ENCODE measurements at regions not wholly inside any gene's neighbourhood (a gene's known extent, or its start where the extent isn't known, plus 50 kb on each side); places are given as distances from the start of the nearest gene placed in this dataset.

DNA sequence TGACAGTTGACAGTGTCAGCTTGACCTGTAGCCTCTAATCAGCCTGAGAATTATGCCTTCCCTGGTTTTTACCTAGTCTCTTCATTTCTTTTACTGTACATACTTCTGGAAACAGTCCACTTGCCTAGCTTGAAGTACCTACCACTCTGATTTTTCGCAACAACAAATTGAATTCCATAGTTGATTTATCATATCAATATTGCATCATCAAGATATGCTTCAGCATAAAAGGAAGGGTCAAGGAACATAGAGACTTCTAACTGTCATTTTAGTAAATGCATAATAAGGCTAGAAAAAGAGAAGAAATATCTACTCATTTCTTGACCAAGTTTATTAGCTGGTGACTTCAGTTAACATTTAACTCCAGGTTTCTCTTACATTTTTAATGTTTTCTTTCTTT, 174.2 kb upstream of the FAR2 start:
- Mint-ChIP-seq H3K27ac (no peak overlapping the region), H3K9me3 (no peaks in the 10 kb centered on the region), H3K4me3 (no peak overlapping the region), H3K27me3 (ENCODE audit: insufficient read depth, low read depth) (peaks cover 2% of the 10 kb centered on the region), H3K36me3 (no peaks in the 10 kb centered on the region), H3K4me1 (no peaks in the 10 kb centered on the region)
- no peaks in the 10 kb centered on the region for H3K4me1 ChIP-seq
- H3K36me3 ChIP-seq = no peaks in the 10 kb centered on the region
- no peak overlapping the region for H3K27ac ChIP-seq
- no peaks in the 10 kb centered on the region for H4K20me1 ChIP-seq (ENCODE audit: low read depth)
- H3K4me2 ChIP-seq = no peak overlapping the region
- H3K4me3 ChIP-seq = no peak overlapping the region
- no peaks in the 10 kb centered on the region for H3K27me3 ChIP-seq
- TF ChIP-seq EZH2phosphoT487 (IDR thresholded peaks at IDR 0.05) (no peak), EZH2 (IDR thresholded peaks at IDR 0.05) (no peak)
- TF ChIP-seq, protein P1, sequence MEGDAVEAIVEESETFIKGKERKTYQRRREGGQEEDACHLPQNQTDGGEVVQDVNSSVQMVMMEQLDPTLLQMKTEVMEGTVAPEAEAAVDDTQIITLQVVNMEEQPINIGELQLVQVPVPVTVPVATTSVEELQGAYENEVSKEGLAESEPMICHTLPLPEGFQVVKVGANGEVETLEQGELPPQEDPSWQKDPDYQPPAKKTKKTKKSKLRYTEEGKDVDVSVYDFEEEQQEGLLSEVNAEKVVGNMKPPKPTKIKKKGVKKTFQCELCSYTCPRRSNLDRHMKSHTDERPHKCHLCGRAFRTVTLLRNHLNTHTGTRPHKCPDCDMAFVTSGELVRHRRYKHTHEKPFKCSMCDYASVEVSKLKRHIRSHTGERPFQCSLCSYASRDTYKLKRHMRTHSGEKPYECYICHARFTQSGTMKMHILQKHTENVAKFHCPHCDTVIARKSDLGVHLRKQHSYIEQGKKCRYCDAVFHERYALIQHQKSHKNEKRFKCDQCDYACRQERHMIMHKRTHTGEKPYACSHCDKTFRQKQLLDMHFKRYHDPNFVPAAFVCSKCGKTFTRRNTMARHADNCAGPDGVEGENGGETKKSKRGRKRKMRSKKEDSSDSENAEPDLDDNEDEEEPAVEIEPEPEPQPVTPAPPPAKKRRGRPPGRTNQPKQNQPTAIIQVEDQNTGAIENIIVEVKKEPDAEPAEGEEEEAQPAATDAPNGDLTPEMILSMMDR (IDR thresholded peaks at IDR 0.05) = no peak
- no peaks in the 10 kb centered on the region for H3K9me3 ChIP-seq (ENCODE audit: low read depth)
- DNase-seq (ENCODE audit: low spot score) = no peak
- H3F3A ChIP-seq (ENCODE audit: low read depth) = no peaks in the 10 kb centered on the region
- no peaks in the 10 kb centered on the region for H3K79me2 ChIP-seq (ENCODE audit: low read depth)
- no peak overlapping the region for H3K9ac ChIP-seq
- H2AFZ ChIP-seq (replicated peaks) = no peak overlapping the region

DNA sequence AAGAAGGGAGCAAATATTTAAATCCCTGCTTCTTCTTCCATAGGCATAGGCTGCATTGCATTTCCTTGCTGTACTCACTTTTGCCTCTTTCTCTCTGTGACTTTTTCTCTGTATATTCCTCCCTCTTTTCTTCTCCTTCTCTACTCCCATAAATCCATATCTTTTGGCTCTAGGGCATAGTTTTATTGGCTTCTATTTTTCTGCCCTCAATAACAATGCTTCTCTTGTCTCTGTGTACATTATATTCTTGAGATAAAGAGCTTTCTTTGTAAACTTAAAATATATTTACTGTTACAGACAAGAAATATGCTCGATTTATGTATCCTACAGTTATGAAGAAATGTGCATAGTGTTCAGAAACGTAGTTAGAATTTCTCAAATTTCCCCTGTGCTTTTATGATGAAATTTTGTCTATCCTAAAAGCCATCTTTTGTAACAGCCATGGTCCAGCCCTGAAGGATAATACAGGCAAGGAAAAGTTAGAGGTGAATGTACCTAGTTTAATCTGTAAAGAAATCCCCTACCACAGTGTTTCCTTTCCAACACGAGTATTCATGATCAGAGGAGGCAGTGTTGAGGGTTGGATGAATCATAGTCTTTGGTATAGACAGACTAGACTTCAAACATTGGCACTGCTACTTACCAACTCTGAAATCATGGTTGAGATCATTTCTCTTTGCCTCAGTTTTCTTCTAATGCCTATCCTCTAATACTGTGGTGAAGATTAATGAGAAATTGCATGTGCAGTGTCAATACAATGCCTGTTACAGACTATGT, 173.3 kb upstream of the FAR2 start:
- H3K9me3 Mint-ChIP-seq = no peaks in the 10 kb centered on the region
- Histone ChIP-seq H2AFZ (replicated peaks) (no peak overlapping the region), H3K27ac (no peak overlapping the region), H3K9me3 (ENCODE audit: low read depth) (no peaks in the 10 kb centered on the region), H3K9ac (no peak overlapping the region), H3K4me1 (no peaks in the 10 kb centered on the region), H3K36me3 (no peaks in the 10 kb centered on the region), H3F3A (ENCODE audit: low read depth) (no peaks in the 10 kb centered on the region), H3K4me2 (no peak overlapping the region), H3K79me2 (ENCODE audit: low read depth) (no peaks in the 10 kb centered on the region), H3K4me3 (no peak overlapping the region), H4K20me1 (ENCODE audit: low read depth) (no peaks in the 10 kb centered on the region), H3K27me3 (no peaks in the 10 kb centered on the region)
- peaks cover under 1% of the 10 kb centered on the region for H3K27me3 Mint-ChIP-seq (ENCODE audit: insufficient read depth, low read depth)
- DNase-seq (ENCODE audit: low spot score) = no peak
- no peaks in the 10 kb centered on the region for H3K4me1 Mint-ChIP-seq
- H3K4me3 Mint-ChIP-seq = no peak overlapping the region
- TF ChIP-seq EZH2phosphoT487 (IDR thresholded peaks at IDR 0.05) = no peak
- TF ChIP-seq, protein P1 (IDR thresholded peaks at IDR 0.05) = no peak
- no peak for TF ChIP-seq EZH2 (IDR thresholded peaks at IDR 0.05)
- H3K27ac Mint-ChIP-seq = no peak overlapping the region
- H3K36me3 Mint-ChIP-seq = no peaks in the 10 kb centered on the region

DNA sequence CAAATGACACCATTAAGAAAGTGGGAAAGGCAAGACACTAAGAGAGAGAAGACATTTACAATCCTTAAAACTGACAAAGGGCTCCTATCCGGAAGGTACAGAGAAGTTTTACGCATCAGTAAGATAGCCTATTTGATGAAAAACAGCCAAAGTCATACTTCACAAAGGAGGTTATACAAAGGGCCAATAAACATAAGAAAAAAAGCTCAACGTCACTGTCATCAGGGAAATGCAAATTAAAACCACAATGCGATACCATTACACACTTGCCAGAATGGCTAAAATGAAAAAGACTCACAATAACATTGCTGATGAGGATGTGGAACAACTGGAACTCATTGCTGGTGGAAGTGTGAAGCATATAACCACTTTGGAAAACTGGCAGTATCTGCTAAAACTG, 168.6 kb upstream of the FAR2 start:
- Mint-ChIP-seq H3K4me3 (no peak overlapping the region), H3K9me3 (no peaks in the 10 kb centered on the region), H3K27me3 (ENCODE audit: insufficient read depth, low read depth) (no peaks in the 10 kb centered on the region), H3K4me1 (no peaks in the 10 kb centered on the region), H3K36me3 (no peaks in the 10 kb centered on the region), H3K27ac (no peak overlapping the region)
- Histone ChIP-seq H3K79me2 (ENCODE audit: low read depth) (no peaks in the 10 kb centered on the region), H3K4me1 (no peaks in the 10 kb centered on the region), H3K27ac (no peak overlapping the region), H3K9ac (no peak overlapping the region), H3K9me3 (ENCODE audit: low read depth) (no peaks in the 10 kb centered on the region), H2AFZ (replicated peaks) (no peak overlapping the region), H4K20me1 (ENCODE audit: low read depth) (no peaks in the 10 kb centered on the region), H3F3A (ENCODE audit: low read depth) (no peaks in the 10 kb centered on the region), H3K36me3 (no peaks in the 10 kb centered on the region), H3K4me3 (no peak overlapping the region), H3K27me3 (no peaks in the 10 kb centered on the region), H3K4me2 (no peak overlapping the region)
- no peak for DNase-seq (ENCODE audit: low spot score)
- TF ChIP-seq EZH2 (IDR thresholded peaks at IDR 0.05) (no peak), EZH2phosphoT487 (IDR thresholded peaks at IDR 0.05) (no peak)
- TF ChIP-seq, protein P1 (IDR thresholded peaks at IDR 0.05) = no peak
